SW480 (cell line): ENCODE measurements at regions not wholly inside any gene's neighbourhood (a gene's known extent, or its start where the extent isn't known, plus 50 kb on each side); places are given as distances from the start of the nearest gene placed in this dataset.

Experiments used
- DNase-seq: peaks from one replicate; pipeline ENCODE4 v3.0.0-alpha.2; 2016; ENCODE audit warnings: low spot score

DNA sequence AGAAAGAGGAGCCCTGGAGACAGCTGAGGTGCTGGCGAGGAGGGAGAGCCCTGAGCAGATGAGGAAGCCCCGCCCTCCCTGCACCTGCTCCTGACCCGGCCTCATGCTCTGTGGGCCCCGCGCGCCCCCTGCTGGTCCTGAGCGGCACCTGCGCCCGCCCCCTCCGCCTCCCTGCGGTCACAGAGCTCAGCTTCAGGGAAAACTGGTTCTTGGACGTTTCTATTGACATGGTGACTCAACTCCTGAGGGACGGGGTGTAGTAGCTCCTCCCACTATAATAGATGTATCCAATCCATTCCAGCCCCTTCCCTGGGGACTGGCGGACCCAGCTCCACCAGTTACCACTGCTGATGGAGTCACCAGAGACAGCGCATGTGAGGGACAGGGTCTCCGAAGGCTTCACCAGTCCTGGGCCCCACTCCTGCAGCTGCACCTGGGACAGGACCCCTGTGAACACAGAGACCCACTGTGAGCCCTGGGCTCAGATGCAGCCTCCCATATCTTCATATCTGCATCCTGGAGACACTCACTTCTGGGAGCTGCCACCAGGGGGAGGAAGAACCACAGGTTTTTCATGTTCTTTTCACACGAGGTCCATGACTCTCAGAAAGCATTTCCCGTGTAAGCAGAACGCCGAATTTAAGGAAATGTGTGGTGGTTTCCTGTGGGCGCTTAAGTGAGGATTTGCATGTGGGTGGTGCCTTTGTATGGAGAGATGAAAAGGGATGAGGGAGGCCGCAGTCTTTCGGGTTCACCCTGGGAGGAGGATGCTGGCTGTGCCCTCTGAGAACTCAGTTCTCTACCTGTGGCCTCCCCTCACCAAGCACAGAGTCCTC is 1346.4 kb downstream of the TMEM121 start:
- DNase-seq: peak; percentile 98

- DNase-seq: no peak
Measured at GRCh38 chr14:106874350-106874749, 1348.0 kb downstream of the TMEM121 start.

- no peak for DNase-seq
Measured at GRCh38 chr14:106875503-106875902, 1349.1 kb downstream of the TMEM121 start.

GRCh38 chr14:106876711-106877110 is 1350.3 kb downstream of the TMEM121 start:
- DNase-seq: no peak

GRCh38 chr14:106877517-106877916 is 1351.1 kb downstream of the TMEM121 start:
- DNase-seq: no peak

- peak; percentile 88 for DNase-seq
Measured at GRCh38 chr14:106879241-106879640, 1352.9 kb downstream of the TMEM121 start.

DNA sequence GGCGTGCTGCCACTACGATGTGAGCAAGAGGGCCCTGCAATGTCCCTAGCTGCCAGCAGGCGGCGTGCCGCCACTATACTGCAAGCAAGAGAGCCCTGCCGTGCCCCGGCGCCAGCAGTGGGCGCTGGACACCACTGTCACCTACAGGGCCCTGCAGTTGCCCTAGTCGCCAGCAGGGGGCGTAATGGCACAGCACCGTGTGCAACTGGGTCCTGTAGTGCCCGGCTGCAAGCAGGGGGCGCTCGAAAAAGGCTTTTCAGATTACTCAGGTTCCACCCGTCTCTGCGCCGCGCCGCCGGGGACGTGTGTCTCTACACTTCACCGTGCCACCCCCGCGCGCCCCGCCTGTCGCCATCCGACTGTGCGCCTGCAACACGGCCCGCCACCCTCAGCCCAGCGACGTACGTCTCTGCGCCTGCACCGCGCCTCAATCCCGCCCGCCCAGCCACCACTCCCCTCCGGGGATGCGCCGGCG is 1356.9 kb downstream of the TMEM121 start:
- DNase-seq: no peak
